CD4-positive, alpha-beta T cell treated with Interleukin-12 subunit alpha and Interleukin-12 subunit beta, for 1 hour (primary cell): ENCODE measurements at regions not wholly inside any gene's neighbourhood (a gene's known extent, or its start where the extent isn't known, plus 50 kb on each side); places are given as distances from the start of the nearest gene placed in this dataset.
"Not testable (repeated sequence)": the region's sequence is repeated elsewhere in the genome, so short reads cannot be mapped to it uniquely, and the experiment has no call there.

ENCODE experiments used
- DNase-seq: peaks from one replicate; pipeline ENCODE4 v3.0.0-alpha.2; 2020

- DNase-seq, result no peak
Observed at GRCh38 chr13:103961129-103961528, 894.9 kb upstream of the SLC10A2 start.

- DNase-seq, result no peak
Observed at GRCh38 chr13:103960001-103960400, 893.8 kb upstream of the SLC10A2 start.

- DNase-seq, result no peak
Observed at GRCh38 chr13:103958691-103959090, 892.5 kb upstream of the SLC10A2 start.

- no peak for DNase-seq
Observed at GRCh38 chr13:103957939-103958338, 891.7 kb upstream of the SLC10A2 start.

- DNase-seq, result no peak
Observed at GRCh38 chr13:103953859-103954258, 887.6 kb upstream of the SLC10A2 start.

GRCh38 chr13:103952183-103952582 lies 886.0 kb upstream of the SLC10A2 start:
- no peak for DNase-seq

- no peak for DNase-seq
Observed at GRCh38 chr13:103948426-103948825, 882.2 kb upstream of the SLC10A2 start.

GRCh38 chr13:103945836-103946235 lies 879.6 kb upstream of the SLC10A2 start:
- DNase-seq, result no peak

GRCh38 chr13:103941506-103942140 lies 875.4 kb upstream of the SLC10A2 start:
- no peak for DNase-seq

- no peak for DNase-seq
Observed at GRCh38 chr13:103935117-103935516, 868.9 kb upstream of the SLC10A2 start.

GRCh38 chr13:103931885-103932284 lies 865.7 kb upstream of the SLC10A2 start:
- no peak for DNase-seq

- no peak for DNase-seq
Observed at GRCh38 chr13:103931331-103931845, 865.2 kb upstream of the SLC10A2 start.

GRCh38 chr13:103926118-103926517 lies 859.9 kb upstream of the SLC10A2 start:
- no peak for DNase-seq

GRCh38 chr13:103908911-103909310 lies 842.7 kb upstream of the SLC10A2 start:
- no peak for DNase-seq

GRCh38 chr13:103908274-103908673 lies 842.1 kb upstream of the SLC10A2 start:
- DNase-seq, result no peak

GRCh38 chr13:103903790-103904189 lies 837.6 kb upstream of the SLC10A2 start:
- no peak for DNase-seq

GRCh38 chr13:103898481-103898880 lies 832.3 kb upstream of the SLC10A2 start:
- DNase-seq, result no peak

GRCh38 chr13:103895835-103896531 lies 829.8 kb upstream of the SLC10A2 start:
- no peak for DNase-seq

GRCh38 chr13:103894626-103895025 lies 828.4 kb upstream of the SLC10A2 start:
- DNase-seq, result no peak

- DNase-seq, result no peak
Observed at GRCh38 chr13:103884101-103884723, 818.0 kb upstream of the SLC10A2 start.

GRCh38 chr13:103883698-103884097 lies 817.5 kb upstream of the SLC10A2 start:
- no peak for DNase-seq

- DNase-seq, result no peak
Observed at GRCh38 chr13:103883164-103883563, 816.9 kb upstream of the SLC10A2 start.

- not testable (repeated sequence) for DNase-seq
Observed at GRCh38 chr13:103880146-103880545, 813.9 kb upstream of the SLC10A2 start.
